Activated gamma-delta T cell (primary cell): ENCODE measurements at regions not wholly inside any gene's neighbourhood (a gene's known extent, or its start where the extent isn't known, plus 50 kb on each side); places are given as distances from the start of the nearest gene placed in this dataset.

ENCODE experiments used
- DNase-seq: peaks from one replicate; lab custom pipeline; 2025; lab: John Stamatoyannopoulos, UW

GRCh38 chr16:26281381-26282110 is 589.8 kb downstream of the HS3ST4 start:
- no peak for DNase-seq

GRCh38 chr16:26295625-26296304 is 604.0 kb downstream of the HS3ST4 start:
- DNase-seq = no peak

- no peak for DNase-seq
These were observed 609.8 kb downstream of the HS3ST4 start for GRCh38 chr16:26301516-26301915.

- no peak for DNase-seq
These were observed 625.1 kb downstream of the HS3ST4 start for GRCh38 chr16:26316683-26317464.

- no peak for DNase-seq
These were observed 626.1 kb downstream of the HS3ST4 start for GRCh38 chr16:26317885-26318284.

GRCh38 chr16:26330654-26331053 is 638.9 kb downstream of the HS3ST4 start:
- no peak for DNase-seq

- no peak for DNase-seq
These were observed 642.7 kb downstream of the HS3ST4 start for GRCh38 chr16:26334218-26335111.

GRCh38 chr16:26335236-26335853 is 643.6 kb downstream of the HS3ST4 start:
- DNase-seq = no peak

GRCh38 chr16:26342621-26343020 is 650.9 kb downstream of the HS3ST4 start:
- DNase-seq = no peak

GRCh38 chr16:26344240-26344776 is 652.5 kb downstream of the HS3ST4 start:
- no peak for DNase-seq

- DNase-seq = no peak
These were observed 653.2 kb downstream of the HS3ST4 start for GRCh38 chr16:26344976-26345375.

GRCh38 chr16:26345966-26346365 is 654.2 kb downstream of the HS3ST4 start:
- DNase-seq = no peak

GRCh38 chr16:26348095-26348494 is 656.3 kb downstream of the HS3ST4 start:
- DNase-seq = no peak

GRCh38 chr16:26360867-26361266 is 669.1 kb downstream of the HS3ST4 start:
- DNase-seq = no peak

GRCh38 chr16:26363581-26363980 is 671.8 kb downstream of the HS3ST4 start:
- no peak for DNase-seq

- DNase-seq = no peak
These were observed 673.6 kb downstream of the HS3ST4 start for GRCh38 chr16:26365161-26365940.

- DNase-seq = no peak
These were observed 679.6 kb downstream of the HS3ST4 start for GRCh38 chr16:26371349-26371869.

GRCh38 chr16:26374279-26374925 is 682.6 kb downstream of the HS3ST4 start:
- DNase-seq = no peak

GRCh38 chr16:26382586-26382985 is 684.1 kb upstream of the C16orf82 start:
- no peak for DNase-seq
